Ishikawa (cell line): ENCODE measurements at regions not wholly inside any gene's neighbourhood (a gene's known extent, or its start where the extent isn't known, plus 50 kb on each side); places are given as distances from the start of the nearest gene placed in this dataset.

Experiments
- CEBPB ChIP-seq: IDR thresholded peaks from 2 replicates; pipeline ENCODE4 v1.6.1; 2012
- CREB1 ChIP-seq: IDR thresholded peaks from 2 replicates; pipeline ENCODE4 v1.6.1; 2012; ENCODE audit warnings: low read depth
- EGR1 ChIP-seq: IDR thresholded peaks from 2 replicates; pipeline ENCODE4 v1.6.1; 2012
- EP300 ChIP-seq: IDR thresholded peaks from 2 replicates; pipeline ENCODE4 v1.6.1; 2012; ENCODE audit warnings: borderline replicate concordance
- FOXM1 ChIP-seq: IDR thresholded peaks from 2 replicates; pipeline ENCODE4 v1.6.1; 2012; ENCODE audit warnings: low read depth, borderline replicate concordance
- NFIC ChIP-seq: IDR thresholded peaks from 2 replicates; pipeline ENCODE4 v1.6.1; 2012
- RAD21 ChIP-seq: IDR thresholded peaks from 2 replicates; pipeline ENCODE4 v1.6.1; 2012; ENCODE audit warnings: low read depth
- TAF1 ChIP-seq: IDR thresholded peaks from 2 replicates; pipeline ENCODE4 v1.6.1; 2012; ENCODE audit warnings: low read depth, mild to moderate bottlenecking
- TCF12 ChIP-seq: IDR thresholded peaks from 2 replicates; pipeline ENCODE4 v1.6.1; 2012; ENCODE audit warnings: low read depth
- TEAD4 ChIP-seq: IDR thresholded peaks from 2 replicates; pipeline ENCODE4 v1.6.1; 2012
- YY1 ChIP-seq: IDR thresholded peaks from 2 replicates; pipeline ENCODE4 v1.6.1; 2012; ENCODE audit warnings: low read depth
- TF ChIP-seq, protein P1 (sequence below): IDR thresholded peaks from 2 replicates; pipeline ENCODE4 v1.6.1; 2012; ENCODE audit warnings: low read depth, mild to moderate bottlenecking
- TF ChIP-seq, protein P2 (sequence below): IDR thresholded peaks from 2 replicates; pipeline ENCODE4 v1.6.1; 2012
- TF ChIP-seq, protein P3 (sequence below): IDR thresholded peaks from 2 replicates; pipeline ENCODE4 v1.6.1; 2012

DNA sequence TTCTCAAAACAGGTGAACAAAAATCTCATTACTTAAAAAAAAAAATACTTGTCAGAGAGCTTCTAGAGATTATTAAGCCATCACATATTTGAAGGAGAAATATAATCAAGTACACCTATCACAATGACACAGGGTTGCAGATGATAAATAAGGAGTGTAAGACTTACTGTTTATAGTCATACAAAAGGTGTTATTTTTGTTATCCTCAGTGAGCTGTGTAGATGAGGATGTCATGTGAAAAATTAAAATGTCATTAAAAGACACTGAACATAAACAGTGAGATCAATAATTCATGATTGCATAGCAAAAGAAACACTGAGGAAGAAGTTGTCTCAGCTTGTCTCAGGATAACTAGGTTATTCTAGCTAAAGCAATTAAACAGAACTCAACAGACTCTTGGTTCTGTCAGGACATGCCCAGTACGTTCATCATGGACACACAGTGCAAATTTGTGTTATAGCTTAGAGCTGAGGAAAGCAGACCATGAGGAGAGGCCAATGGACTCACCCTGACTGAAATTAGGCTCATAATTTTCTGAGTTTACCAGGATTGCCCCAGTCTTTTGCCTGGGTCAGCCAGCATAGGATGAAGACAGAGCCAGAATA lies 1162.6 kb upstream of the C9orf72 start:
- TF ChIP-seq, protein P1, sequence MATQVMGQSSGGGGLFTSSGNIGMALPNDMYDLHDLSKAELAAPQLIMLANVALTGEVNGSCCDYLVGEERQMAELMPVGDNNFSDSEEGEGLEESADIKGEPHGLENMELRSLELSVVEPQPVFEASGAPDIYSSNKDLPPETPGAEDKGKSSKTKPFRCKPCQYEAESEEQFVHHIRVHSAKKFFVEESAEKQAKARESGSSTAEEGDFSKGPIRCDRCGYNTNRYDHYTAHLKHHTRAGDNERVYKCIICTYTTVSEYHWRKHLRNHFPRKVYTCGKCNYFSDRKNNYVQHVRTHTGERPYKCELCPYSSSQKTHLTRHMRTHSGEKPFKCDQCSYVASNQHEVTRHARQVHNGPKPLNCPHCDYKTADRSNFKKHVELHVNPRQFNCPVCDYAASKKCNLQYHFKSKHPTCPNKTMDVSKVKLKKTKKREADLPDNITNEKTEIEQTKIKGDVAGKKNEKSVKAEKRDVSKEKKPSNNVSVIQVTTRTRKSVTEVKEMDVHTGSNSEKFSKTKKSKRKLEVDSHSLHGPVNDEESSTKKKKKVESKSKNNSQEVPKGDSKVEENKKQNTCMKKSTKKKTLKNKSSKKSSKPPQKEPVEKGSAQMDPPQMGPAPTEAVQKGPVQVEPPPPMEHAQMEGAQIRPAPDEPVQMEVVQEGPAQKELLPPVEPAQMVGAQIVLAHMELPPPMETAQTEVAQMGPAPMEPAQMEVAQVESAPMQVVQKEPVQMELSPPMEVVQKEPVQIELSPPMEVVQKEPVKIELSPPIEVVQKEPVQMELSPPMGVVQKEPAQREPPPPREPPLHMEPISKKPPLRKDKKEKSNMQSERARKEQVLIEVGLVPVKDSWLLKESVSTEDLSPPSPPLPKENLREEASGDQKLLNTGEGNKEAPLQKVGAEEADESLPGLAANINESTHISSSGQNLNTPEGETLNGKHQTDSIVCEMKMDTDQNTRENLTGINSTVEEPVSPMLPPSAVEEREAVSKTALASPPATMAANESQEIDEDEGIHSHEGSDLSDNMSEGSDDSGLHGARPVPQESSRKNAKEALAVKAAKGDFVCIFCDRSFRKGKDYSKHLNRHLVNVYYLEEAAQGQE: no peak
- TF ChIP-seq NFIC: no peak
- TF ChIP-seq RAD21: no peak
- no peak for TF ChIP-seq TEAD4
- TF ChIP-seq FOXM1: no peak
- TF ChIP-seq, protein P2, sequence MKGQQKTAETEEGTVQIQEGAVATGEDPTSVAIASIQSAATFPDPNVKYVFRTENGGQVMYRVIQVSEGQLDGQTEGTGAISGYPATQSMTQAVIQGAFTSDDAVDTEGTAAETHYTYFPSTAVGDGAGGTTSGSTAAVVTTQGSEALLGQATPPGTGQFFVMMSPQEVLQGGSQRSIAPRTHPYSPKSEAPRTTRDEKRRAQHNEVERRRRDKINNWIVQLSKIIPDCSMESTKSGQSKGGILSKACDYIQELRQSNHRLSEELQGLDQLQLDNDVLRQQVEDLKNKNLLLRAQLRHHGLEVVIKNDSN: no peak
- TF ChIP-seq TAF1: no peak
- TF ChIP-seq TCF12: no peak
- TF ChIP-seq EP300: no peak
- TF ChIP-seq, protein P3, sequence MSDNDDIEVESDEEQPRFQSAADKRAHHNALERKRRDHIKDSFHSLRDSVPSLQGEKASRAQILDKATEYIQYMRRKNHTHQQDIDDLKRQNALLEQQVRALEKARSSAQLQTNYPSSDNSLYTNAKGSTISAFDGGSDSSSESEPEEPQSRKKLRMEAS: no peak
- no peak for TF ChIP-seq CEBPB
- no peak for TF ChIP-seq YY1
- no peak for TF ChIP-seq CREB1
- TF ChIP-seq EGR1: no peak
